GM12891 (cell line): ENCODE measurements at regions not wholly inside any gene's neighbourhood (a gene's known extent, or its start where the extent isn't known, plus 50 kb on each side); places are given as distances from the start of the nearest gene placed in this dataset.

Experiments used
- DNase-seq: peaks from one replicate; pipeline ENCODE4 v3.0.0; 2011; ENCODE audit warnings: low spot score; ENCODE audit not compliant: insufficient read length
- FAIRE-seq: peaks from 2 replicates; lab custom pipeline; 2011; peaks lifted over from hg19 to GRCh38; lab: Jason Lieb, UNC
- PAX5 ChIP-seq: IDR thresholded peaks from 2 replicates; pipeline ENCODE4 v1.6.1; 2011; ENCODE audit warnings: low read length, moderate library complexity, mild to moderate bottlenecking; ENCODE audit not compliant: insufficient read depth, severe bottlenecking
- POLR2A ChIP-seq: IDR thresholded peaks from 2 replicates; pipeline ENCODE4 v1.6.1; 2011; ENCODE audit warnings: low read depth, low read length, control low read depth
- POLR2AphosphoS5 ChIP-seq: IDR thresholded peaks from 2 replicates; pipeline ENCODE4 v1.6.1; 2011; ENCODE audit warnings: low read depth, low read length, control low read depth
- POU2F2 ChIP-seq: IDR thresholded peaks from 2 replicates; pipeline ENCODE4 v1.6.1; 2011; ENCODE audit warnings: low read depth, mild to moderate bottlenecking, control low read depth, low read length, moderate library complexity
- SPI1 ChIP-seq: IDR thresholded peaks from 2 replicates; pipeline ENCODE4 v1.6.1; 2011; ENCODE audit warnings: low read depth, low read length, control low read depth
- TAF1 ChIP-seq: IDR thresholded peaks from 2 replicates; pipeline ENCODE4 v1.6.1; 2011; ENCODE audit warnings: low read depth, low read length, control low read depth

- TF ChIP-seq POU2F2, result no peak
- no peak for TF ChIP-seq POLR2A
- TF ChIP-seq TAF1, result no peak
- no peak for TF ChIP-seq PAX5
- no peak for TF ChIP-seq SPI1
- TF ChIP-seq POLR2AphosphoS5, result no peak
- DNase-seq (no peak), FAIRE-seq (no peak)
Measured at GRCh38 chr16:62135911-62136310, 99.7 kb upstream of the CDH8 start.

GRCh38 chr16:62135446-62135845 lies 99.2 kb upstream of the CDH8 start:
- FAIRE-seq, result no peak
- no peak for TF ChIP-seq TAF1
- no peak for TF ChIP-seq PAX5
- no peak for TF ChIP-seq POU2F2
- no peak for TF ChIP-seq SPI1
- no peak for TF ChIP-seq POLR2AphosphoS5
- no peak for TF ChIP-seq POLR2A
- no peak for DNase-seq

GRCh38 chr16:62130101-62130500 lies 93.9 kb upstream of the CDH8 start:
- DNase-seq (no peak), FAIRE-seq (no peak)
- TF ChIP-seq TAF1, result no peak
- no peak for TF ChIP-seq POLR2AphosphoS5
- no peak for TF ChIP-seq POLR2A
- no peak for TF ChIP-seq POU2F2
- TF ChIP-seq SPI1, result no peak
- TF ChIP-seq PAX5, result no peak

GRCh38 chr16:62105244-62105643 lies 69.0 kb upstream of the CDH8 start:
- TF ChIP-seq TAF1, result no peak
- no peak for TF ChIP-seq POLR2A
- TF ChIP-seq POU2F2, result no peak
- DNase-seq (no peak), FAIRE-seq (no peak)

- FAIRE-seq (no peak), DNase-seq (no peak)
- TF ChIP-seq POLR2AphosphoS5 (no peak), TAF1 (no peak), POU2F2 (no peak), POLR2A (no peak), SPI1 (no peak), PAX5 (no peak)
Measured at GRCh38 chr16:62102588-62102987, 66.3 kb upstream of the CDH8 start.

GRCh38 chr16:62100651-62101050 lies 64.4 kb upstream of the CDH8 start:
- FAIRE-seq (no peak), DNase-seq (no peak)
- no peak for TF ChIP-seq PAX5
- no peak for TF ChIP-seq POU2F2
- no peak for TF ChIP-seq POLR2A
- TF ChIP-seq SPI1, result no peak
- no peak for TF ChIP-seq POLR2AphosphoS5
- no peak for TF ChIP-seq TAF1

GRCh38 chr16:62089715-62090114 lies 53.5 kb upstream of the CDH8 start:
- TF ChIP-seq POU2F2 (no peak), POLR2AphosphoS5 (no peak), SPI1 (no peak), PAX5 (no peak), POLR2A (no peak), TAF1 (no peak)
- DNase-seq (no peak), FAIRE-seq (no peak)

GRCh38 chr16:62088731-62089410 lies 52.6 kb upstream of the CDH8 start:
- FAIRE-seq (no peak), DNase-seq (no peak)
- TF ChIP-seq PAX5, result no peak
- no peak for TF ChIP-seq POLR2A
- TF ChIP-seq POLR2AphosphoS5, result no peak
- no peak for TF ChIP-seq SPI1
